ENCODE measurements at regions not wholly inside any gene's neighbourhood (a gene's known extent, or its start where the extent isn't known, plus 50 kb on each side); places are given as distances from the start of the nearest gene placed in this dataset.

DNA sequence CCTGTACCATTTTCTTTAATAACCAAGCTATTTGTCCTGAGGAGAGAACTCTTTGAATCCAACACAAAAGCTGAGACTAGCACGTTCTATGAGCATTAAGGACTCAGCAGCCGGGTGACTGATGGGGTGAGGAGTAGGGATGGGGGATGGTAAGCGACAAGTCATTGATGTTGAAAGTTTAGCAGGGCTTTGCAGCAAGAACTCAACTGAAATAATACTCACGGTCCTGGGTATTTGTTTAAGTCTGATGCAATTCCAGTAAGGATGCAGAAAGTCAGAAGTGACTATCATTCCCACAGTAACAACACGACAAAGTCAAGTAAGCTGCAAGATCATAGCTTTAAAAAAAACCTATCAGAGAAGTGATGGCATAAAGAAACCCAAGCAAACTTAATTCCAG, 131.1 kb downstream of the ACTL7B start:
- Mint-ChIP-seq H3K4me3 (no peak overlapping the region), H3K4me1 (no peaks in the 10 kb centered on the region), H3K9me3 (peaks cover 3% of the 10 kb centered on the region), H3K27me3 (no peaks in the 10 kb centered on the region), H3K27ac (no peak overlapping the region), H3K36me3 (ENCODE audit: low read depth) (no peaks in the 10 kb centered on the region)
- ChIA-PET CTCF (no interaction called here), POLR2A (no interaction called here)
- DNase-seq = no peak

DNA sequence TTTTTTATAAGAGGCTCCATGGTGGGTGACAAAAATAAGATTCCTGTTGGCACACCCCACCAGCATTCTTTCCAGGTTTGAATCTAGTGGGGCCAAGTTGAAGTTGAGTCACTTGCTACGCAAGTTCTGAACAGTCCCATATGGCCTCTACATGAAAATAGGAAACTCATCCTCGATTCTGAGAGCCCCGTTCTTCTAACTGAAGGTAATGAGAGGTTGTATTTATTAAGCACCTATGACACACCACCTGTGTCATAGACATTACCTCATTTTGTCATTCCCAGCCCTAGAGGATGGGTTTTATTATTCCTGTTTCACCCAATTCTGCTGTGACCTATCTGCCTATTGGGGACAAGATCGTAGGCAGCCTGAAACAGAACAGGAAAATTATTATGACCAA, 131.7 kb downstream of the ACTL7B start:
- no peak overlapping the region for H3K27ac Mint-ChIP-seq
- no peaks in the 10 kb centered on the region for H3K4me1 Mint-ChIP-seq
- peaks cover 3% of the 10 kb centered on the region for H3K9me3 Mint-ChIP-seq
- ChIA-PET POLR2A (no interaction called here), CTCF (no interaction called here)
- no peak for DNase-seq
- H3K27me3 Mint-ChIP-seq = no peaks in the 10 kb centered on the region
- no peak overlapping the region for H3K4me3 Mint-ChIP-seq
- H3K36me3 Mint-ChIP-seq (ENCODE audit: low read depth) = no peaks in the 10 kb centered on the region

DNA sequence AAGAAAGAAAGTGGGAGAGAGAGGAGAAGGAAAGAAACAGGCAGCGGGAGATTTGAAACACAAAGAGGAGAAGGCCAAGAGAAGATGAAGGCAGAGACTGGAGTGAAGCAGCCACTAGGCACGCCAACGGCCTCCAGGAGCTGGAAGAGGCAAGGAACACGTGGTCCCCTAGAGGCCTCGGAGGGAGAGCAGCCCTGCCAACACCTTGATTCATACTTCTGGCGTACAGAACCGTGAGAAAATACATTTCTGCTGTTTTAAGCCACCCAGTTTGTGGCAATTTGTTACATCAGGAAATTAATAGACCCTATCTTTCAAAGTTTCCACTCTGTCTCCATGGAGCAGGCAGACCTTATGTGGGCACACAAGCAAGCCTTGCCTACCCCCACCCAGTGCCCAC, 133.4 kb downstream of the ACTL7B start:
- Mint-ChIP-seq H3K4me3 (no peak overlapping the region), H3K4me1 (no peaks in the 10 kb centered on the region), H3K27ac (no peak overlapping the region), H3K36me3 (ENCODE audit: low read depth) (no peaks in the 10 kb centered on the region), H3K9me3 (peaks cover 3% of the 10 kb centered on the region), H3K27me3 (no peaks in the 10 kb centered on the region)
- no peak for DNase-seq
- CTCF ChIA-PET = no interaction called here
- POLR2A ChIA-PET = no interaction called here

DNA sequence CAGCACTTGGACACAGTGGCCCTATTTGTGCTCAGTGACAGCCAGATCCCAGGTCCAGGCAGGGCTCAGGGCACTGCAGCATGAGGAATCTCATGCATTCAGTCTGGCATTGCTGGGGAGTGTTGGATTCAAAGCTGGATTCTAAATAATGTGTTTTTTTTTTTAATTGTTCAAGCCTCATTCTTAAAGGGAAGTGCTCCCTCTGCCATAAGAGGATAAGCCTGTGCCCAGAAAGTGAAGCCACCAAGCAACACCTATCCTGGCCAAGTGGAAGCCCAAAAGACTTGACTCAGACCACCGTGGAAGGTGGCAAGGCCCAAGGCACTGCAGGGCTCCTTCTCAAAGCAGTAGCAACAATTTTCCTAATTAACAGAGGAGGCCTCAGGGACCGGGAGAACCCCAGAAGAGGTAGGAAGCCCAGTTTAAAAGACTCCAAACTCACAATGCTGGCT, 135.6 kb downstream of the ACTL7B start:
- Mint-ChIP-seq H3K9me3 (peaks cover 3% of the 10 kb centered on the region), H3K36me3 (ENCODE audit: low read depth) (no peaks in the 10 kb centered on the region), H3K4me1 (no peaks in the 10 kb centered on the region), H3K27ac (no peak overlapping the region), H3K27me3 (no peaks in the 10 kb centered on the region), H3K4me3 (no peak overlapping the region)
- POLR2A ChIA-PET = interaction anchor here (0.7 kb wide), 1 partner anchor 821 kb away, joined by 3 read pairs; no protein-coding TSS in a partner anchor
- no peak for DNase-seq
- CTCF ChIA-PET = no interaction called here

DNA sequence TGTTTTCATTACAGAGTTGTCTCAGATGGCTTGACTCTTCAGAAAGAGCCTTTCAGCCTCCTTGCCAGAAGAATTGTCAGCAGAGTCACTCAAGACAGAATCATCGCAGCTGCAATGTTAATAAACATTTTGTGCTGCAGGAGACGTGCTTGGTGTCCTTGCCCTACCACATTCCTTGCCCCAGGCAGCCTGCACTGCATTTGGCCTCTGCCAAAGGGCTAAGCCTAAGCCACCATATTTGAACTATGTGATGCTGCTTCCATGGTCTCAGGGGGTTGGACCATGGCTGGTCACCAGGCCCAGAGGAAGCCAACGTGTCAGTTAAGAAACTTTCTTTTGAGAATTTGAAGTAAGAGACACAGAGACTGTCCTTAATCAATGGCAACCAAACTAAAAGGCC, 145.4 kb downstream of the ACTL7B start:
- Mint-ChIP-seq H3K4me3 (no peak overlapping the region), H3K36me3 (ENCODE audit: low read depth) (no peaks in the 10 kb centered on the region), H3K4me1 (no peaks in the 10 kb centered on the region), H3K27ac (no peak overlapping the region), H3K27me3 (no peaks in the 10 kb centered on the region), H3K9me3 (no peaks in the 10 kb centered on the region)
- ChIA-PET CTCF (no interaction called here), POLR2A (no interaction called here)
- DNase-seq = no peak

DNA sequence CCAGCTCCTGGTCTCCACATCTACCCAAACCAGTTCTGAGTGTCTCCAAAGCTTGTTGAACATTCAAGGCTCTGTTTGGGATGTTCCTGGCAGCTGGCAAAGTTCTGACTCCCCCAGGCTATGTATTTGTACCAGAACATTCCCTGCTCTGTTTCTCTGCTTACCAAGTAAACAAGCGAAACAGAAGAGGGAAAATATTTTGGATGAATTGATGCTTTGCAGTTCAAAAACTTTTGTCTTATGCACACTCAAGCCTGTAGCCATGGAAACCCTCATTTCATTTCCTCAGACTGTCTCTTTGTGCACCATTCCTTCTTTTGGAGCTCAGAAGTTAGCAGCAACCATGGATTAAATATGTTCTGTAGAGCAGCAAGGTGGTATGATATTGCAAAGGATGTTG, 145.8 kb downstream of the ACTL7B start:
- Mint-ChIP-seq H3K9me3 (no peaks in the 10 kb centered on the region), H3K27ac (no peak overlapping the region), H3K36me3 (ENCODE audit: low read depth) (no peaks in the 10 kb centered on the region), H3K4me3 (no peak overlapping the region), H3K4me1 (no peaks in the 10 kb centered on the region), H3K27me3 (no peaks in the 10 kb centered on the region)
- ChIA-PET POLR2A (no interaction called here), CTCF (no interaction called here)
- no peak for DNase-seq

DNA sequence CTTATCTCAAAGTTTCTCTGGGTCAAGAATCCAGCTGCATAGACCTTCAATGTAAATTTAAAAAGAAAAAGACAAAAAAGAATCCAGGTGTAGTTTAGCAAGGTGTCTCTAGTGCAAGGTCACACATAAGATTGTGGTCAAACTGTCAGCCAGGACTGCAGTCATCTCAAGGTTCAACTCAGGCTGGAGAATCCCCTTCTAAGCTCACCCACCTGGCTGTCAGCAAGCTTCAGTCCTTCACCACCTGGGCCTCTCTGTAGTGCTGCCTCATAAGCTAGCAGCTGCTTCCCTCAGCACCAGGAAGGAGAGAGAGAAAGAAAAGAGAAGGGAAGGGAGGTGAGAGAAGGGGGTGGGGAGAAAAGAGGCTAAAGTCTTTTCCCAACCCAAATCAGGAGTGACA, 146.7 kb downstream of the ACTL7B start:
- Mint-ChIP-seq H3K36me3 (ENCODE audit: low read depth) (no peaks in the 10 kb centered on the region), H3K27me3 (no peaks in the 10 kb centered on the region), H3K9me3 (no peaks in the 10 kb centered on the region), H3K4me3 (no peak overlapping the region), H3K27ac (no peak overlapping the region), H3K4me1 (no peaks in the 10 kb centered on the region)
- CTCF ChIA-PET = no interaction called here
- POLR2A ChIA-PET = no interaction called here
- DNase-seq = no peak

DNA sequence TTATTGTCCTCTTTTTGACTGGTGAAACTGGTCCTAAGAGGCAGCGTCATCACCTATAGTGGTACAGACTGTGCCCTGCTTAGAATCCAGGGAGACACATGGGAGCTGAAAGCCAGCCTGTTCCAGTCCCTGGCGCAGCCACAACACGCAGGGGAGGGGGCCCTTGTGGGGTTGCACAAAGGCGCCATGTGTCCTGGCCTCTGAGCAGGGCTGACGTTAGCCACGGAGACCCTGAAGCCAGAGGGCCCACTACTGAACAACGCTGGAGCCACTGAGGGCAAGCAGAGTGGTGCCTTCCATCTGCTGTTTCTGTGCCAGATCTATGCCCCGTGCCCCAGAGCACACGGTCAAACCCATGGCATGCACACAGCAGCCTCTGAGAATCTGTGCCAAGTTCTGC, 147.3 kb downstream of the ACTL7B start:
- Mint-ChIP-seq H3K4me1 (no peaks in the 10 kb centered on the region), H3K36me3 (ENCODE audit: low read depth) (no peaks in the 10 kb centered on the region), H3K27ac (no peak overlapping the region), H3K4me3 (no peak overlapping the region), H3K9me3 (no peaks in the 10 kb centered on the region), H3K27me3 (no peaks in the 10 kb centered on the region)
- no peak for DNase-seq
- CTCF ChIA-PET = no interaction called here
- POLR2A ChIA-PET = no interaction called here

DNA sequence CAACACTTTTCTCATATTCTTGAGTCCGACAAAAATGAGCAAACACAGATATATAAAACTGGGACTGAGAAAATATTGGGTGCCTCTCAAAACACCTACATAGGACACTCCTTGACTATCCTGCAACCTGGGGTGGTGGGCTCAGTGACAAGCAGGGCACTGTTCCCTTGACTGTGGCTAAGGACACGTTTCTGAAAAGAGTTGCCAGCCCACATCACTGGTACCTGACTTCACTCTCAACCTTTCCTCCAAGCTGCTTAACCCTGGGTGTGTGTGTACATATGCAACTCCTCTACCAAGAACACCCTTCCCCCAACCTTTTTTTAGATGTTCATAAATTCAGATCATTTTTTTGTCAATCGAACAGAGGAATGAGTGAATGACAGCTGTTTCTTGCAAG, 148.7 kb downstream of the ACTL7B start:
- no peaks in the 10 kb centered on the region for H3K36me3 Mint-ChIP-seq (ENCODE audit: low read depth)
- DNase-seq = no peak
- no peaks in the 10 kb centered on the region for H3K4me1 Mint-ChIP-seq
- ChIA-PET CTCF (no interaction called here), POLR2A (no interaction called here)
- no peak overlapping the region for H3K4me3 Mint-ChIP-seq
- no peak overlapping the region for H3K27ac Mint-ChIP-seq
- no peaks in the 10 kb centered on the region for H3K9me3 Mint-ChIP-seq
- no peaks in the 10 kb centered on the region for H3K27me3 Mint-ChIP-seq

DNA sequence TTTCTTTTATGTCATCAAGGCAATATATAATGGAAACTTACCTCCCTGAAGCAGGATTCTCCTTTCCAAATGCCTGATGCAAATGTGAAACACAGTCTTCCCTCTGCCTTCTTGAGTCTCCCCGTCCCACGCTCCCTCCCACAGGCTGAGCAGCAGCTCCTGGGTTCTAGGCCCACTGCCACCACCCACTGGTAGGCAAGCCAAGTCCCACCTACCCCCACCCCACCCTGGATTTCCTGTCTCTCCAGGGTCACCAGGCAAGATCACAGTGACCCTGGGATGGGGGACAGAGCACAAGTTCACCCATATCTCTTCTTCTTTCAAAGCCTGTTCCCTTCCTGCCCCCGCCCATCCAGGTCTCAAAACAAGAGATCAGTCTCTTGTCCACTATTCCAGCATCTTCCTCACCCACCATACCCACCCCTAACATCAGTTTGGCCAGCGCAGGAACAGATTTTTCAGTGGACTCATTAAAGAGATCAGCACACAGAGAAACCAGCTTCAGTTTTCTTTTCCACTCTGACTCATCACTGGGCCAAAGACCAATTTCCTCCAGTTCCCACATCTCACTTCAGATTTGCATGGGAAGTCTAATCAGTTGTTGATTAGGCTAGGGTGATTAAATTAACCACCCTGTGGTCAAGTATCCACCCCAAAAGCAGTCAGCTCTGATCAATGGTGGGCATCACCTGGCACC, 151.5 kb downstream of the ACTL7B start:
- no peak overlapping the region for H3K4me3 Mint-ChIP-seq
- H3K27ac Mint-ChIP-seq = no peak overlapping the region
- no peaks in the 10 kb centered on the region for H3K27me3 Mint-ChIP-seq
- ChIA-PET POLR2A (no interaction called here), CTCF (no interaction called here)
- no peaks in the 10 kb centered on the region for H3K36me3 Mint-ChIP-seq (ENCODE audit: low read depth)
- no peaks in the 10 kb centered on the region for H3K9me3 Mint-ChIP-seq
- H3K4me1 Mint-ChIP-seq = no peaks in the 10 kb centered on the region
- DNase-seq = no peak

DNA sequence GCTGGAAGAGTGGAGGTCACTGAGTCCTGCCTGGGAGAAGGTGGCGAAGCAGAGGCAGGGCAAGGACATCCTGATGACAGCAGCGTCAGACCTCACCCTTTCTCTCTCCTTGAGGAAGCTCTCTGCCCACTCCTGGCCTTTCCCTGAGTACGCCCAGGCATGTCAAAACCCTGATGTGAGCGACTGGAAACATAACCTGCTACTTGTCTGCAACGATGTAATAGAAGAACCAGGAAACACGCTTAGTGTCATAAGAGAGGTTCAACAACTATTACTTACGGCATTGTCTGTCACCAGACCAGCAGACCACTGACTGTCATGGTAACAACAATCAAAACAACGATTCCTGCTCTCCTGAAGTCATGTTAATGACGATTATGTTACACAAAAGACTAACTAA, 152.4 kb downstream of the ACTL7B start:
- ChIA-PET POLR2A (no interaction called here), CTCF (no interaction called here)
- H3K4me3 Mint-ChIP-seq = no peak overlapping the region
- H3K27ac Mint-ChIP-seq = no peak overlapping the region
- H3K36me3 Mint-ChIP-seq (ENCODE audit: low read depth) = no peaks in the 10 kb centered on the region
- no peak for DNase-seq
- no peaks in the 10 kb centered on the region for H3K27me3 Mint-ChIP-seq
- H3K4me1 Mint-ChIP-seq = no peaks in the 10 kb centered on the region
- no peaks in the 10 kb centered on the region for H3K9me3 Mint-ChIP-seq

DNA sequence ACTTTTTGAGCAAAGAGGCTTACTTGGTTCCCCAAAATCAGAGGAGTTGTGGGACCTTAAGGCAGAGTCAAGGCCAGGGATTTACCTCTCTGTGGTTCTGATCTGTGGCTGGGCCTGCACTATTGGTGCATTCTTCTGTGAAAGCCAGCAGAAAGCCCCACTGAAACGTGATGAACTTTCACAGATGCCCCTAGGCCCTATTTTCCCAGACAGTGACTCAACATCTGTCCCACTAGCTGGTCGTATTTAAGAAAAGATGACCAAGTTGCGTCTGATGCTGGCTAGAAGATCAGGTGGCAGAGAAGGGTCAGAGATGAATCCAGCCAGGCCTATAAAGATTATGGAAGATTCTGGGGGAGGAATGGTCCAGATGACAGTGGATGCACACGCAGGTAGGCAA, 153.1 kb downstream of the ACTL7B start:
- CTCF ChIA-PET = no interaction called here

DNA sequence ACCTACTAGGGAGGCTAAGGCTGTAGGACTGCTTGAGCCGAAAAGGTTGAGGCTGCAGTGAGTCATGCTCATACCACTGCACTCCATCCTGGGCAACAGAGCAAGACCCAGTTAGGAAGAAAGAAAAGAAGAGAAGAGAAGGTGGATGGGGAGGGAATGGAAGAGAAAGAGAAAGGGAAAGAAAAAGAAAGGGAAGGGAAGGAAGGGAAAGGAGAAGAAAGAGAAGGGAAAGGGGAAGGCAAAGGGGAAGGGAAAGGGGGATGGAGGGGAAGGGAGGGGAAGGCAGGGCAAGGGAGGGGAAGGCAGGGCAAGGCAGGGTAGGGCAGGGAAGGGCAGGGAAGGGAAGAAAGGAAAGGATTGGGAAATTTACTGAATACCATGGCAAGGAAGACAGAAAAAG, 157.0 kb downstream of the ACTL7B start:
- no peaks in the 10 kb centered on the region for H3K36me3 Mint-ChIP-seq (ENCODE audit: low read depth)
- ChIA-PET CTCF (no interaction called here), POLR2A (no interaction called here)
- H3K9me3 Mint-ChIP-seq = peaks cover 7% of the 10 kb centered on the region
- no peaks in the 10 kb centered on the region for H3K4me1 Mint-ChIP-seq
- no peak overlapping the region for H3K27ac Mint-ChIP-seq
- no peak for DNase-seq
- H3K27me3 Mint-ChIP-seq = no peaks in the 10 kb centered on the region
- no peak overlapping the region for H3K4me3 Mint-ChIP-seq

More for the DNA sequence above, 153.1 kb downstream of the ACTL7B start:
- H3K27ac Mint-ChIP-seq = no peak overlapping the region
- H3K9me3 Mint-ChIP-seq = no peaks in the 10 kb centered on the region
- no peak overlapping the region for H3K4me3 Mint-ChIP-seq
- no peaks in the 10 kb centered on the region for H3K36me3 Mint-ChIP-seq (ENCODE audit: low read depth)
- POLR2A ChIA-PET = no interaction called here
- DNase-seq = no peak
- H3K27me3 Mint-ChIP-seq = no peaks in the 10 kb centered on the region
- H3K4me1 Mint-ChIP-seq = no peaks in the 10 kb centered on the region

DNA sequence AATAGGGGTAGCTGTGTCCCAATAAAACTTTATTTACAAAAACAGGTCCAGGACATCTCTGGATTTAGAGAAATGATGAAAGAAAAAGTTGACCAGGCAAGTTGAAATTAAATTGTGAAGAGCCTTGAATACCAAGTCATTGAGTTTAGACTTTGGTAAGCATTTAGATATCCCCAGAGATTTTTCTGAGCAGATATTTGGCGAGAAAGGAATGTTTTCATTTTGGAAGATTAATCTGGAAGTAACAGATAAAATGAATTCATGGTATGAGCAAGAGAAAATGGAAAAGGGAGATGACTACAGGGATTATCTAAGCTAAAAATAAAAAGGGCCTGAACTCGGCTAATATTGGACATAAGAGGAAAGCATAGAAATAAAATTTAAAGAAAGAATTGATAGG, 157.6 kb downstream of the ACTL7B start:
- Mint-ChIP-seq H3K9me3 (peaks cover 7% of the 10 kb centered on the region), H3K27ac (no peak overlapping the region), H3K36me3 (ENCODE audit: low read depth) (no peaks in the 10 kb centered on the region), H3K4me3 (no peak overlapping the region), H3K4me1 (no peaks in the 10 kb centered on the region), H3K27me3 (no peaks in the 10 kb centered on the region)
- ChIA-PET POLR2A (no interaction called here), CTCF (no interaction called here)
- no peak for DNase-seq

DNA sequence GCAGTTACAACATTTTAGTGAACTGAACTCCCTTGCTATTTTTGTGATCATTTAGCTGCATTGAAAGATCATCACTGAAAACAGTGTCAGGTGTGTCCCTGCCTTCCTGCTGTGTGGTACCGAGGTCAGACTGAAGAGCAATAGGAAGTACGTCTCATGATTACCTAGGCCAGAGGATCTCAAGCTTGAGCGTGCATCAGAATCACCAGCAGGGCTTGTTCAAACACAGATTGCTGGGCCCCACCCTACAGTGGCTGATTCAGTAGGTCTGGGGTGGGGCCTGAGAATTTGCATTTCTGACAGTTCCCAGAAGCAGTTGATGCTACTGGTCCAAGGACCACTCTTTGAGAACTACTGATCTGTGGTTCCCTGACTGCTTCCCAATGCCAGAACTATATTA, 159.6 kb downstream of the ACTL7B start:
- H3K36me3 Mint-ChIP-seq (ENCODE audit: low read depth) = no peaks in the 10 kb centered on the region
- ChIA-PET CTCF (no interaction called here), POLR2A (no interaction called here)
- H3K4me3 Mint-ChIP-seq = no peak overlapping the region
- H3K4me1 Mint-ChIP-seq = no peaks in the 10 kb centered on the region
- DNase-seq = no peak
- no peaks in the 10 kb centered on the region for H3K27me3 Mint-ChIP-seq
- peaks cover 7% of the 10 kb centered on the region for H3K9me3 Mint-ChIP-seq
- H3K27ac Mint-ChIP-seq = no peak overlapping the region
